ENCODE measurements at regions not wholly inside any gene's neighbourhood (a gene's known extent, or its start where the extent isn't known, plus 50 kb on each side); places are given as distances from the start of the nearest gene placed in this dataset.

DNA sequence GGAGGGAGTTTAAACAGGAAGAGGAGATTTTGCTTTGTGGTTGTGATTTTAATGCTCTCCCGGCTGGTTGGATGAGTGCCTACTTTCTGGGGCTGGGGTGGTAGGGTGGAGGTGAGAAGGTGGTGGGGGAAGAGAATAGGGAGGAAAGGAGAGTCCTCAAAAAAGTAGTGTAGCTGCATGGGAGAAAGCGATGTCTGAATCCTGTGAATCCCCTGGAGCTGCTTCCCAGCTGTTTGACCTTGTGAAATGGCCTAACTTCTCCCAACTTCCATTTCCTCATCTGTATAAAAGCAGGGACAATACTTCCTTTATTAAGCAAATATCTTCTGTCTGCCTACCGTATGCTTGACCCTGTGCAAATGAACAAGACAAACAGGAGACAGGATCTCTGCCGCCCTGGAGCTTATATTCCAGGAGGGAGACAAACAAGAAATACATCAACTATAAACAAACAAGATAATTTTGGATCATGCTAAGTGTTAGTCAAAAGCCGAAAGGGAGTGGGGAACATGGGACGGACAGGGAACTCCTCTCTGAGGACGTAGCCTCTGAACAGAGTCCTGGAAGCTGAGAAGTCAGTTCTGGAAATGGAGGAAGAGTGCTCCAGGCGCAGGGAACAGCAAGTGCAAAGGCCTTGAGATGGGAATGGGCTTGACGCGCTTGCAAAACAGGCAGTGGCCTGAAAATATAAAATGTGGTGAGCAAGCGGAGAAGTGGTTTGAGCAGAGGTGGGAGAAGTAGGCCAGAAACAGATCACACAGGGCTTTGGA, 103.5 kb downstream of the SPRY4 start:
- TF ChIP-seq, protein P1, sequence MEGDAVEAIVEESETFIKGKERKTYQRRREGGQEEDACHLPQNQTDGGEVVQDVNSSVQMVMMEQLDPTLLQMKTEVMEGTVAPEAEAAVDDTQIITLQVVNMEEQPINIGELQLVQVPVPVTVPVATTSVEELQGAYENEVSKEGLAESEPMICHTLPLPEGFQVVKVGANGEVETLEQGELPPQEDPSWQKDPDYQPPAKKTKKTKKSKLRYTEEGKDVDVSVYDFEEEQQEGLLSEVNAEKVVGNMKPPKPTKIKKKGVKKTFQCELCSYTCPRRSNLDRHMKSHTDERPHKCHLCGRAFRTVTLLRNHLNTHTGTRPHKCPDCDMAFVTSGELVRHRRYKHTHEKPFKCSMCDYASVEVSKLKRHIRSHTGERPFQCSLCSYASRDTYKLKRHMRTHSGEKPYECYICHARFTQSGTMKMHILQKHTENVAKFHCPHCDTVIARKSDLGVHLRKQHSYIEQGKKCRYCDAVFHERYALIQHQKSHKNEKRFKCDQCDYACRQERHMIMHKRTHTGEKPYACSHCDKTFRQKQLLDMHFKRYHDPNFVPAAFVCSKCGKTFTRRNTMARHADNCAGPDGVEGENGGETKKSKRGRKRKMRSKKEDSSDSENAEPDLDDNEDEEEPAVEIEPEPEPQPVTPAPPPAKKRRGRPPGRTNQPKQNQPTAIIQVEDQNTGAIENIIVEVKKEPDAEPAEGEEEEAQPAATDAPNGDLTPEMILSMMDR (IDR thresholded peaks at IDR 0.05): no peak
- TF ChIP-seq EP300 (IDR thresholded peaks at IDR 0.05) (no peak), POLR2AphosphoS5 (IDR thresholded peaks at IDR 0.05) (no peak)

All from upper lobe of left lung (tissue), 4 donors.